Lung microvascular endothelial cell (primary cell): ENCODE measurements at regions not wholly inside any gene's neighbourhood (a gene's known extent, or its start where the extent isn't known, plus 50 kb on each side); places are given as distances from the start of the nearest gene placed in this dataset.

Experiments
- DNase-seq, 2 donors: peaks; one replicate each; pipeline versions ENCODE4 v3.0.0 to v3.0.0-alpha.2; 2010; ENCODE audit warnings: low read depth in 2 of 2

DNA sequence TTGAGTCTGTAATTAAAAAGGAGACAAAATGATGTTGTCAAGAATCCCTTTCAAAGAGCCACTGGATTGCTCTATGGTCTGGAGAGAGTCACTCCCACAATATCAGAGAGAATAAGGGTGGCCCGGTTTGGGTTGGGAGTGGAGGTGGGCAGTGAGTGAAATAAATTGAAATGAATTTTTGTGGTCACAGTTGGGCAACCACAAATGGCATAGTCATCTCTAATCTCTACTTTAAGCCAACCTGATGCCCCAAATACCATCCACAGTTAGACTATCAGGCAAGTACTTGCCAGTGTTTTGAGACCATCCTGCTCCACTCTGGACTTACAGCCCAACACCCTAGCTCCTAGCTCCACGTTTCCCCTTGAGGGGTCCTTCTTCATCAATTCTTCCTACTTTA lies 559.7 kb downstream of the BCL11A start:
- no peak for DNase-seq

DNA sequence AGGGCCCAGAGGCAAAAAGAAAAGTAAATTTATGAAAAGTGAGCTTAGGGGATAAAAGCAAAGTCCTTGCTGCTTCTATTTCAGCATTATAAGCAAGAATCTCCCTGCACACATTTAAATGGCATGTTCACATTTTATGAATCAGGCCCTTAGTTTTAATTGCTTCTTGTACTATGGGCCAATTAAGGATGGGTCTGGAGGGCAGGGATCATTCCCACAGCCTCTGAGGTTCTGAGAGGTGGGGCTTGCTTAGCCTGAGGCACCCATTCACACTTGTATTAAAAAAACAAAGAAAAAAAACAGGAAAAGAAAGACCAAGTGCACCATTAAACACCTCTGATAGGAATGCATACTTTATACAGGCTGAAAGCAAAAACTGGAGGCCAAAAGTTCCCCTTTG lies 565.1 kb downstream of the BCL11A start:
- DNase-seq: no peak

- no peak for DNase-seq
These were observed 566.9 kb downstream of the BCL11A start for GRCh38 chr2:59986511-59986910.

DNA sequence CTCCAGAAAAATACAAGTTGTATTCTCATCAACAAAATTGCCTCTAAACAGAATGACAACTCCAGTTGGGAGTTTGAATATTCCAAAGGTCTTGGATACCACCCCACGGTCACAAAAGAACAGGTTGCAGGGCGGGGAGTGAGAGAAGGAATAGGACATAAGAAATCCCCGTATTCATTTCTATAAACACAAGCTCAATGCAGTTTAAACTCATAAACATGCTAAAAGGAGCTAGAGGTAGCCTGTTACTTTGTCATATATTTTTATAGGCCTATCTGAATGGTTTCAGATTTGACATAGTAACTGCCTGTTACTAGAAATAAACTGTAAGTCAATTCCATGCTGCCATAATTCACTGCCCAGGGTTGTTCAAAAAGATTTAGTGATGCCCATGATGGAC lies 567.5 kb downstream of the BCL11A start:
- DNase-seq: no peak

GRCh38 chr2:59974051-59974766 lies 579.2 kb downstream of the BCL11A start:
- no peak for DNase-seq

- DNase-seq: no peak
These were observed 584.3 kb downstream of the BCL11A start for GRCh38 chr2:59969161-59969560.

- no peak for DNase-seq
These were observed 585.0 kb downstream of the BCL11A start for GRCh38 chr2:59968441-59968840.

DNA sequence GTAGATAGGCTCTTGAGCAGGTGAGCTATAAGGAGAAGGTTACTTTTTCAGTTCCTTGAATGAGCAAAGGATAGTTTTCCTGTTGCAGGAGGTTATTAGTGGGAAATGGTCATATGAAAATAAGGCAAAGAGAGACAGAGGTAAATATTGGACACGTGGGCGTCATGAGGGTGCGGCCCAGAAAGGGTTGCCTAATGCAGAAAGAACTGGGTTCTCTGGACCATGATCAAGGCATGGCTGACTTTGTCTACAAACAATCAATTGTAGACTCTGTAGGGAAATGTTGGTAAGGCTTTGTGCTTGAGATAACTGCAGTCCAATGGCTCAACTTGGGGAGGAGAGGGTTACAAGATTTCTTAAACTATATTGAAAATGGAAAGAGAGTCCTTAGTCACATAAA lies 585.8 kb downstream of the BCL11A start:
- no peak for DNase-seq

- no peak for DNase-seq
These were observed 590.3 kb downstream of the BCL11A start for GRCh38 chr2:59963157-59963556.

GRCh38 chr2:59961746-59962145 lies 591.7 kb downstream of the BCL11A start:
- no peak for DNase-seq

DNA sequence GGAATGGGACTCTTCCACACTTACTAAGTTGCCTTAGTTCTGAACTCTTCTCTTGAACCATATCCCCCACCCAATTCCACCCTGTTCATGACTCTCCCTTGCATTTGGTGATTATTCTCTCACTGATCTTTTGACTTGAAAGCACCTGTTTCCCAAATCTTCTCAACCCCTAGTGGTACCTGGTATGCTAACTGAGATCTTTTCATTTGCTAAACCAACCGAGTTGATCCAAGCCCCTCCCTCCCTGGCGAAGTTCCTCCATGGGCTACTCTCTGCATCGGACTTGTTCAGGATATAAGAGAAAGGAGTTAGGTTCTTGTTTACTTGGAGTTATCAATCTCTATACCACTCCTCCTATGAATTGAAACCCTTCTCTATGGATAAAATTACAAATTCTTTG lies 593.5 kb downstream of the BCL11A start:
- no peak for DNase-seq

DNA sequence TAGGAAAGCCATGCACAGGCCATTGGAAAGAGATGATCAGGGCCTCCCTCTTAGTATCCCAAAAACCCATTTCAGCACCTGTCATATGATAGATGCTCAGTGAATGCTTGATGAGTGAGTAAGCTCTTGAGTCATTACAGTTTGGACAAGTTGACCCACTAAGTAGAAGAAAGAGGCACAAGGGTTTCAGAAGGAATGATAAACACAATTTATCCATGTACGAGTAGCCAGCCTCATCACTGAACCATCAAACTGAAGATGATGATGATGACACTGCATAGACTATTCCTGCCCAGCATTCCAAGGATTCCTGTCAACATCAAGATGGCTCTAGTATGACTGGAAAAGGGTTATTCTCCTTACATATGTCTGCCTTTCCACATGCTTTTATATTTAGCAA lies 596.0 kb downstream of the BCL11A start:
- no peak for DNase-seq

GRCh38 chr2:59956981-59957380 lies 596.5 kb downstream of the BCL11A start:
- DNase-seq: no peak

GRCh38 chr2:59947917-59948541 lies 605.4 kb downstream of the BCL11A start:
- DNase-seq: no peak

- DNase-seq: no peak
These were observed 606.2 kb downstream of the BCL11A start for GRCh38 chr2:59947209-59947608.

GRCh38 chr2:59939236-59939635 lies 614.2 kb downstream of the BCL11A start:
- no peak for DNase-seq

DNA sequence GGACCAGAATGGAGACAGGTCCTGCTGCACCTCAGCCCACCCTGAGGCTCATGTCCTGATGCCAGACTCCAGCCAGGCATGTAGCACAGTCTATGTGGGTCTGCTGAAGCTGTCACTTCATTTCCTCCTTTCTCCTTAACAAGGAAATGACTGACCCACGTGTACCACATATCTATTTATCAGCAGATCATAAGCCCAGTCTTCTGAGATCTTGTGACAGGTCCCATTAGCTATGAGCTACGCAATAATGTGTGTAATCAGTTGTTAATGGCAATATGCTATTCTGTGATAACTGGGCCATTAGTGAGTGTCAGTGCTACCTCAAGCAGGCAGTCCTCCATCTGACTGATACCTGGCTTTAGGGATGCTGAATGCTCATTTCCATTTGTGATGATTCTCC lies 615.3 kb downstream of the BCL11A start:
- DNase-seq: no peak

DNA sequence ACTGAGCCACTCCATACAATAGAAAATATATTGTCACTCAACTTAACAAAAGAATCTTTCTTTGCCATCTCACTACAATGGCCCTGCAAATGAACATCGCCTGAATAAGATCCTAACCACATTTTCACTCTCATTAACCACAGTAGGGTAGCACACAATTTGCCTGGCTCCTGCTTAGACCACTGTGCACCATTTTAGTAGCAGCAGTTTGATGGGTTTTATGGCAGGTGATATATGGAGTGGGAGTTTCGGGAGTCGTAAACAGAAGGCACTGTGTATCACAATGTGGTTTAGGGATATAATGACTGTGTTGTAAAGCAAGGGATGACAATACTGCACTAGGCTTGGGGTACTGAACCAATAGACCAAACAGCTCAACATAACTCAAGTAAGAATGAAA lies 617.4 kb downstream of the BCL11A start:
- DNase-seq: no peak

DNA sequence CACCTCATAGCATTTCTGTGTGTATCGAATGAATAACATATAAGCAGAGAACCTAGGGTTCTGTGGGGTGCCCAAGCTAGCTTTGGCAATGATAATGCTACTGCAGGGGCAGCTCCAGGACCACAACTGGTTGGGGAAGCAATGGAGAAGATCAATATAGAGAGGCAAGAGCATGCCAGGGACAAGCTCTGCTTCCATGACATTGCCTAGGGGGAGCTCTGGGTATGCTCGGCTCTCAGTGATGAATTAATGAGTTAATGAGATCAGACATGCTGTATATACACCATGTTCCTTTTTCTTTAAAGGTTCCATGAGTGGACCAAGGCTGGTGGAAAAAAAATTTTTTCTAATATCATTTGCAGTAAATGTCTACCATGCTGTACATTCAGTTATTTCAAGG lies 618.4 kb downstream of the BCL11A start:
- no peak for DNase-seq

GRCh38 chr2:59933948-59934347 lies 619.5 kb downstream of the BCL11A start:
- DNase-seq: no peak

- DNase-seq: no peak
These were observed 621.1 kb downstream of the BCL11A start for GRCh38 chr2:59932341-59932740.

- DNase-seq: no peak
These were observed 623.0 kb downstream of the BCL11A start for GRCh38 chr2:59930430-59930829.

GRCh38 chr2:59926731-59927130 lies 626.7 kb downstream of the BCL11A start:
- no peak for DNase-seq

DNA sequence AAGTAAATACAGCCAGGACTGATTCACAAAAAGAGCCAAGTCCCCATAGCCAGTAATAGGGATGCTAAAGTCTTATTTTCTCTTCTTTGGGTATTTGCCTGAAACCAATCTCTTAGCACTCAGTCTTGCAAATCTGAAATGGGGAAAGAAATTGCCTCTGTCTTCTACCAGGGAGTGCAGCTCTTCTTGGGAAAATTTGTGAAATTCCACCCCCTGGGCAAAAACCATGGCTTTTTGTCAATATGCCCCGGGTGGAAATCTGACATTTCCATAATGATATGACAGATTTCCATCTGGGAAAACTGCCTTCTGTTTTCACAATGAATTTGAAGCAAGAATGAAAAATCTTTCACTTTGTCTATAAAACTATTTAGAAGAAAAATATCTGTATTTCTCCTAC lies 628.1 kb downstream of the BCL11A start:
- DNase-seq: no peak
